Right lobe of liver (tissue), 6 donors: ENCODE measurements at regions not wholly inside any gene's neighbourhood (a gene's known extent, or its start where the extent isn't known, plus 50 kb on each side); places are given as distances from the start of the nearest gene placed in this dataset.

Experiments used
- ATAC-seq, 4 donors: fragments of 200-7000 bp; cut with Tn5 transposase; one replicate each; pipeline ENCODE4 v1.9.1; 2020; ENCODE audit warnings: mild to moderate bottlenecking in 4 of 4, moderate library complexity in 4 of 4
- DNase-seq, 3 donors: peaks; one replicate each; pipeline ENCODE4 v3.0.0-alpha.2; 2020
- H3K27ac ChIP-seq, 3 donors: fragments of 200-600 bp; one replicate each; pipeline ENCODE4 v1.8.0; 2022
- H3K27me3 ChIP-seq, 2 donors: fragments of 200-600 bp; one replicate each; pipeline ENCODE4 v1.8.0; 2022
- H3K36me3 ChIP-seq, 4 donors: fragments of 200-600 bp; sonication (generic) in 1 of 4; one replicate each; pipeline versions ENCODE4 v1.5.1 to v1.8.0; 2017 to 2022; ENCODE audit warnings: control low read depth in 1 of 4
- H3K4me1 ChIP-seq, 4 donors: fragments of 200-600 bp; sonication (generic) in 1 of 4; one replicate each; pipeline versions ENCODE4 v1.5.1 to v1.8.0; 2017 to 2022; ENCODE audit warnings: control low read depth in 1 of 4
- H3K4me3 ChIP-seq, 3 donors: fragments of 200-600 bp; one replicate each; pipeline ENCODE4 v1.8.0; 2022
- H3K9me3 ChIP-seq, 4 donors: fragments of 200-600 bp; sonication (generic) in 1 of 4; one replicate each; pipeline versions ENCODE4 v1.5.1 to v1.8.0; 2017 to 2022; ENCODE audit warnings: control low read depth in 1 of 4
- POLR2A ChIP-seq: fragments of 450-650 bp; IDR thresholded peaks from one replicate; pipeline ENCODE4 v1.6.1; 2017; ENCODE audit warnings: antibody characterized with exemption, mild to moderate bottlenecking
- WGBS: methylation state at CpG from one replicate; pipeline ENCODE4 v1.1.6; 2018; ENCODE audit warnings: low coverage, low lambda C conversion rate; ENCODE audit not compliant: insufficient coverage; ENCODE audit errors: missing lambda C conversion rate; 5-methylcytosine and 5-hydroxymethylcytosine counted together
- intact Hi-C, 2 donors: fragments of 100-400 bp; cut with DNase I; formaldehyde crosslinking; loops; one replicate each; pipeline versions ENCODE4 v1.11.2 to v1.14.1; 2022
- TF ChIP-seq, protein P1 (sequence below), 4 donors: fragments of 200-600 bp in 3 of 4; fragments of 450-650 bp in 1 of 4; IDR thresholded peaks; one replicate each; pipeline versions ENCODE4 v1.5.1 to v1.8.0; 2016 to 2022; ENCODE audit warnings: antibody characterized with exemption in 4 of 4, mild to moderate bottlenecking in 2 of 4
- donor health status: DM: no; HTN: yes; CAD: no.
- donor health status: DM: no; HTN: no; CAD: no.
- donor health status: DM: no; HTN: no; CAD: no.
- donor health status: DM: no; HTN: yes; CAD: no.
- donor health status: DM: no; HTN: yes; CAD: no.

DNA sequence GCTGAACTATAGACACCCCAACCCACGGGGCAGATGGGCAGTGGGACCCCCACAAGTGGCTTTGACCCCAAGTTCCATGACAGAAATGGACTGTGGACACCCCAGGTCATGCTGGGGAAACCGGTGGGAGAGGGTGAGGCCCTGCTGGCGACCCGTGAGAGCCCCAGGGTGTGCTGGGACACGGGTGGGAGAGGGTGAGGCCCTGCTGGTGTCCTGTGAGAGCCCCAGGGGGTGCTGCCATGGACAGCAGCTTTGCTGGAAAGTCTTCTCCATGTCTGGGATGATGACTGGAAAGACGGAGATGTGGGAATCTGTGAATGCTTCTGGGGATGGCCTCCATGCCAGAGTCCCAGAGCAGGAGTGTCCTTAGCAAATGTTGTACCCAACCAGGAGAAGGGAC lies 148.4 kb downstream of the URI1 start:
- DNase-seq = no peak
- intact Hi-C loops = no loop called here

DNA sequence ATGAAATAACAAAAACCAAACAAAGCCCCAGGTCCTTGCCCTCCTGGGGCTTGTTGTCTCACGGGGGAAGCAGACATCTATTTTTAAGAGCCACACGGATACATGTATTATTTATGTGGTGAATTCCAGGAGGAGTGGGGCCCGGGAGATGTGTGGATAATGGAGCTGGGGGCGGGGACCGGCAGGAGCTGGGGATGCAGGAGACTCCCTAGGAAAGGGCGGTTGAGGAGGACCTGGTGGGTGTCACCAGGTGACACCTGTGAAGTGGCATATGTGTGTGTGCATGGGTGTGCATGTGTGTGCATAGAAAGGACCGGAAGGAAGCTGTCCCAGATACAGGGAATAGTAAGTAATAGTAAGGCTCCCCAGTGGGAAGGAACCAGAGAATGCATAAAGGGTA lies 148.9 kb downstream of the URI1 start:
- 75% methylated on average over 7 of the region's 7 CpGs for WGBS
- intact Hi-C loops = no loop called here
- TF ChIP-seq, protein P1, sequence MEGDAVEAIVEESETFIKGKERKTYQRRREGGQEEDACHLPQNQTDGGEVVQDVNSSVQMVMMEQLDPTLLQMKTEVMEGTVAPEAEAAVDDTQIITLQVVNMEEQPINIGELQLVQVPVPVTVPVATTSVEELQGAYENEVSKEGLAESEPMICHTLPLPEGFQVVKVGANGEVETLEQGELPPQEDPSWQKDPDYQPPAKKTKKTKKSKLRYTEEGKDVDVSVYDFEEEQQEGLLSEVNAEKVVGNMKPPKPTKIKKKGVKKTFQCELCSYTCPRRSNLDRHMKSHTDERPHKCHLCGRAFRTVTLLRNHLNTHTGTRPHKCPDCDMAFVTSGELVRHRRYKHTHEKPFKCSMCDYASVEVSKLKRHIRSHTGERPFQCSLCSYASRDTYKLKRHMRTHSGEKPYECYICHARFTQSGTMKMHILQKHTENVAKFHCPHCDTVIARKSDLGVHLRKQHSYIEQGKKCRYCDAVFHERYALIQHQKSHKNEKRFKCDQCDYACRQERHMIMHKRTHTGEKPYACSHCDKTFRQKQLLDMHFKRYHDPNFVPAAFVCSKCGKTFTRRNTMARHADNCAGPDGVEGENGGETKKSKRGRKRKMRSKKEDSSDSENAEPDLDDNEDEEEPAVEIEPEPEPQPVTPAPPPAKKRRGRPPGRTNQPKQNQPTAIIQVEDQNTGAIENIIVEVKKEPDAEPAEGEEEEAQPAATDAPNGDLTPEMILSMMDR (IDR thresholded peaks at IDR 0.05) = no peak
- TF ChIP-seq POLR2A = no peak
- ATAC-seq (no peak), DNase-seq (no peak)
- Histone ChIP-seq H3K36me3 (no peaks in the 10 kb centered on the region), H3K27ac (no peak overlapping the region), H3K4me1 (no peaks in the 10 kb centered on the region), H3K27me3 (no peaks in the 10 kb centered on the region), H3K4me3 (no peak overlapping the region), H3K9me3 (no peaks in the 10 kb centered on the region)

More for the DNA sequence above, 148.4 kb downstream of the URI1 start:
- no peaks in the 10 kb centered on the region for H3K36me3 ChIP-seq
- H3K27ac ChIP-seq = no peak overlapping the region
- no peak overlapping the region for H3K4me3 ChIP-seq
- no peak for ATAC-seq
- no peaks in the 10 kb centered on the region for H3K4me1 ChIP-seq
- no peak for TF ChIP-seq POLR2A
- TF ChIP-seq, protein P1 (IDR thresholded peaks at IDR 0.05) = no peak
- H3K9me3 ChIP-seq = no peaks in the 10 kb centered on the region
- no peaks in the 10 kb centered on the region for H3K27me3 ChIP-seq
- WGBS = 43% methylated on average over 4 of the region's 6 CpGs

DNA sequence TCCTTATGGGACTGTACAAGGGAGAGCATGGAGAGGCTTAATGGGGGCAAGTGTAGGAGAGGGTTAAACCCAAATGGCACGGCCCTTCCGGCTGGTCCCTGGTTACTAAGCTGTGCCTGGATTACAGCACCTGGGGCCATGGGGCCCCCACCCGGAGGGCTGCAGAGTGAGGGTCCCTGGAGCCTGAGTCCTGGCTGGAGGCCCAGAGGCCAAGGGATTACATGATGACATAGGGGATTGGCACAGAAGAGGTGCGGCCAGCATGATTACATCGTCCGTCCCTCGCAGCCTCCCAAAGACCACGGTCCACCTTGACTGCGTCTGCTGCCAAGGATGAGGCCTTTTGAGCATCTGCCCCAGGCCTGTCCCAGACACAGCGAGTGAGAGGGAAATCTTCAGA lies 149.4 kb downstream of the URI1 start:
- no CpG with 5 or more reads among the region's 10 CpGs for WGBS
- TF ChIP-seq, protein P1 (IDR thresholded peaks at IDR 0.05) = no peak
- no peak for TF ChIP-seq POLR2A
- intact Hi-C loops = no loop called here
- no peaks in the 10 kb centered on the region for H3K9me3 ChIP-seq
- H3K4me1 ChIP-seq = no peaks in the 10 kb centered on the region
- no peak overlapping the region for H3K27ac ChIP-seq
- no peaks in the 10 kb centered on the region for H3K36me3 ChIP-seq
- no peak overlapping the region for H3K4me3 ChIP-seq
- H3K27me3 ChIP-seq = no peaks in the 10 kb centered on the region
- ATAC-seq (no peak), DNase-seq (no peak)

DNA sequence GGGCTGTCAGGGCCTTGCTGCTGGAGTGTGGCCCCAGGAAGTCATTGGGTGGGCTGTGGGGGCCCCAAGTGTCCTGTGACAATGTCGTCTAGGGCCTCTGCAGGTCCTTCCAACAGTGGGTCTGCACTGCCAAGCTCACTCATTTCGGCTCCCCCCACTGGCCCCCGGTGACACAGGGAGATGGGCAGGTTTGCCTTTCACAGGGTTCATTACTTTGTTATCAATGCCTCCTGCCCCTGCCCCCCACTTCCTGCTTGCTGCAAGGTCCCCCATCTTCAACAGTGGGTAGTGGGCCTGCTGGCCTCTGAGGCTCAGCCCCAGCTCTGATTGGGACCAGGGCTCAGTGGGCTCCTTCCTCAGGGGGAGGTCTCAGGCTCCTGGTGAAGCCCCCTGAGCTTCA lies 149.8 kb downstream of the URI1 start:
- no peak for TF ChIP-seq POLR2A
- TF ChIP-seq, protein P1 (IDR thresholded peaks at IDR 0.05) = no peak
- ATAC-seq (no peak), DNase-seq (no peak)
- no peak overlapping the region for H3K4me3 ChIP-seq
- no CpG with 5 or more reads among the region's 3 CpGs for WGBS
- no peaks in the 10 kb centered on the region for H3K4me1 ChIP-seq
- no peak overlapping the region for H3K27ac ChIP-seq
- intact Hi-C loops = no loop called here
- no peaks in the 10 kb centered on the region for H3K36me3 ChIP-seq
- no peaks in the 10 kb centered on the region for H3K27me3 ChIP-seq
- no peaks in the 10 kb centered on the region for H3K9me3 ChIP-seq
